Thyroid gland (tissue), 4 donors: ENCODE measurements at regions not wholly inside any gene's neighbourhood (a gene's known extent, or its start where the extent isn't known, plus 50 kb on each side); places are given as distances from the start of the nearest gene placed in this dataset.

ENCODE experiments used
- POLR2A ChIP-seq, 2 donors: fragments of 450-650 bp; IDR thresholded peaks; one replicate each; pipeline ENCODE4 v1.6.1; 2017; ENCODE audit warnings: antibody characterized with exemption in 2 of 2, mild to moderate bottlenecking in 2 of 2, moderate library complexity in 1 of 2
- TF ChIP-seq, protein P1 (sequence below), 6 experiments: fragments of 200-600 bp in 3 of 6; fragments of 450-650 bp in 3 of 6; sonication (generic) in 3 of 6; IDR thresholded peaks; one replicate each; pipeline ENCODE4 v1.5.1; 2016 to 2019; ENCODE audit warnings: antibody characterized with exemption in 6 of 6, mild to moderate bottlenecking in 2 of 6, inconsistent platforms in 1 of 6, moderate library complexity in 1 of 6

- TF ChIP-seq, protein P1, sequence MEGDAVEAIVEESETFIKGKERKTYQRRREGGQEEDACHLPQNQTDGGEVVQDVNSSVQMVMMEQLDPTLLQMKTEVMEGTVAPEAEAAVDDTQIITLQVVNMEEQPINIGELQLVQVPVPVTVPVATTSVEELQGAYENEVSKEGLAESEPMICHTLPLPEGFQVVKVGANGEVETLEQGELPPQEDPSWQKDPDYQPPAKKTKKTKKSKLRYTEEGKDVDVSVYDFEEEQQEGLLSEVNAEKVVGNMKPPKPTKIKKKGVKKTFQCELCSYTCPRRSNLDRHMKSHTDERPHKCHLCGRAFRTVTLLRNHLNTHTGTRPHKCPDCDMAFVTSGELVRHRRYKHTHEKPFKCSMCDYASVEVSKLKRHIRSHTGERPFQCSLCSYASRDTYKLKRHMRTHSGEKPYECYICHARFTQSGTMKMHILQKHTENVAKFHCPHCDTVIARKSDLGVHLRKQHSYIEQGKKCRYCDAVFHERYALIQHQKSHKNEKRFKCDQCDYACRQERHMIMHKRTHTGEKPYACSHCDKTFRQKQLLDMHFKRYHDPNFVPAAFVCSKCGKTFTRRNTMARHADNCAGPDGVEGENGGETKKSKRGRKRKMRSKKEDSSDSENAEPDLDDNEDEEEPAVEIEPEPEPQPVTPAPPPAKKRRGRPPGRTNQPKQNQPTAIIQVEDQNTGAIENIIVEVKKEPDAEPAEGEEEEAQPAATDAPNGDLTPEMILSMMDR (IDR thresholded peaks at IDR 0.05): no peak
- TF ChIP-seq POLR2A (IDR thresholded peaks at IDR 0.05): no peak
Measured at GRCh38 chr5:66255714-66256113, 111.6 kb downstream of the SREK1 start.
